Ovary (tissue), 7 donors: ENCODE measurements at regions not wholly inside any gene's neighbourhood (a gene's known extent, or its start where the extent isn't known, plus 50 kb on each side); places are given as distances from the start of the nearest gene placed in this dataset.

Experiments used
- DNase-seq, 5 donors: peaks; one replicate each; pipeline ENCODE4 v3.0.0-alpha.2; 2019 to 2020
- H3K27ac ChIP-seq, 2 donors: fragments of 200-600 bp; one replicate each; pipeline versions ENCODE4 v1.5.1 to v1.8.0; 2019 to 2022
- H3K27me3 ChIP-seq: fragments of 200-600 bp; one replicate; pipeline ENCODE4 v1.8.0; 2022
- H3K36me3 ChIP-seq: fragments of 200-600 bp; sonication (generic); one replicate; pipeline ENCODE4 v1.5.1; 2019
- H3K4me1 ChIP-seq: one replicate; pipeline ENCODE4 v1.8.1; 2013; ENCODE audit warnings: mild to moderate bottlenecking, moderate library complexity; ENCODE audit not compliant: insufficient read depth
- H3K4me3 ChIP-seq: fragments of 200-600 bp; sonication (generic); one replicate; pipeline ENCODE4 v1.5.1; 2017
- H3K9me3 ChIP-seq, 2 donors: fragments of 200-600 bp in 1 of 2; sonication (generic) in 1 of 2; one replicate each; pipeline versions ENCODE4 v1.5.1 to v1.8.1; 2013 to 2019; ENCODE audit warnings: mild to moderate bottlenecking in 1 of 2, moderate library complexity in 1 of 2
- CTCF ChIP-seq, 3 donors: fragments of 450-650 bp in 2 of 3; fragments of 200-600 bp in 1 of 3; IDR thresholded peaks; one replicate each; pipeline versions ENCODE4 v1.5.1 to v1.8.0; 2016 to 2022; ENCODE audit warnings: antibody characterized with exemption in 3 of 3, mild to moderate bottlenecking in 1 of 3
- EP300 ChIP-seq: sonication (generic); formaldehyde crosslinking; IDR thresholded peaks from one replicate; pipeline ENCODE4 v1.6.1; 2017; ENCODE audit warnings: antibody characterized with exemption
- POLR2A ChIP-seq: fragments of 450-650 bp; IDR thresholded peaks from one replicate; pipeline ENCODE4 v1.6.1; 2017; ENCODE audit warnings: antibody characterized with exemption, mild to moderate bottlenecking, moderate library complexity
- WGBS, 3 donors: extraction: QIAGEN DNeasy Blood & Tissue Kit in 1 of 3; methylation state at CpG; one replicate each; pipeline versions ENCODE4 v1.1.5 to v1.1.7; 2013 to 2017; 5-methylcytosine and 5-hydroxymethylcytosine counted together
- intact Hi-C, 4 donors: fragments of 100-400 bp; cut with DNase I; formaldehyde crosslinking; loops; one replicate each; pipeline versions ENCODE4 v1.11.0 to v1.15.1; 2022 to 2023
- donor health status: DM: no; HTN: no; CAD: no; lungs with moderate emphysema.
- donor health status: DM: no; HTN: no; CAD: no.
- donor health status: Bipolar disorder and iron deficiency.
- donor health status: DM: no; HTN: no; CAD: no.
- donor health status: DM: yes; HTN: yes; CAD: no.

- TF ChIP-seq POLR2A: no peak
- TF ChIP-seq EP300: no peak
- TF ChIP-seq CTCF (IDR thresholded peaks at IDR 0.05): no peak
- Histone ChIP-seq H3K27me3 (no peaks in the 10 kb centered on the region), H3K27ac (no peak overlapping the region), H3K4me1 (no peaks in the 10 kb centered on the region), H3K4me3 (no peak overlapping the region), H3K36me3 (no peaks in the 10 kb centered on the region), H3K9me3 (no peaks in the 10 kb centered on the region)
- no peak for DNase-seq
- intact Hi-C loops: no loop called here
Observed at GRCh38 chr9:11551106-11551505, 938.3 kb upstream of the PTPRD start.

- TF ChIP-seq CTCF (IDR thresholded peaks at IDR 0.05) (no peak), EP300 (no peak), POLR2A (no peak)
- Histone ChIP-seq H3K4me3 (no peak overlapping the region), H3K4me1 (no peaks in the 10 kb centered on the region), H3K27me3 (no peaks in the 10 kb centered on the region), H3K36me3 (no peaks in the 10 kb centered on the region), H3K9me3 (no peaks in the 10 kb centered on the region), H3K27ac (no peak overlapping the region)
- intact Hi-C loops: no loop called here
- DNase-seq: no peak
- WGBS, 3 donors: 81 to 83% (median 82%) methylated on average over 2 of the region's 2 CpGs
Observed at GRCh38 chr9:11558043-11558442, 945.2 kb upstream of the PTPRD start.

DNA sequence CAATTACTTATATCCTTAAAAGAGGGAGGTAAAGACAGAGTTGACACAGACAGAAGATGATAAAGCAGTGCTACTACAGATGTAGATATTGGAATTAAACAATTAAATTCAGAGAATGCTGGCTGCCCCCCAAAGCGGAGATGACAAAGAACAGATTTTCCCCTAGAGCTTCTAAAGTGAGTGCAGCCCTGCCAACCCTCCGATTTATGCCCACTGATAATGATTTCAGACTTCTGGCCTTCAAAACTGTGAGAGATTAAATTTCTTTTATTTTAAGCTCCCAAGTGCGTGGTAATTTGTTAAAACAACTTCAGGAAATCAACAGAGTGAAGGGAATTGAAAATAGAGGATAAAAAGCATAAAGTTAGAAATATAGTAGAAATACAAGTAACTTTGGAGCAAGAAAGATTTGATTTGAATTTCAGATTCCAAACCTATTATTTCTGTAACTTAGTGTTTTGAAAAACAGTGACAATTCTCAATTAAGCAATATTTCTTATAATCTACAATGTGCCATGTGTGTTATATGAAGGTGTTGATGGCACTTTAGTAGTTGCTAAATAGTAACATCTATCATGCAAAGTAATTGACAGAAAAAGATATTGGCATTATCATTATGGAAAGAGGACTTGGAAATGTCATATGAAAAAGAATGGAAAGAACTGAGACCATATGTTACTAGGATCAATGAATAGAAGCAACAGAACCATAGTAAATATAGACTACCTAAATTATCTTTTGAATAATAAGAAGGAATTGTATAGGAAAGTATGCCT, 946.4 kb upstream of the PTPRD start:
- WGBS, 3 donors: 25 to 48% (median 33%) methylated on average over 3 of the region's 3 CpGs
- Histone ChIP-seq H3K27ac (no peak overlapping the region), H3K9me3 (no peaks in the 10 kb centered on the region), H3K4me3 (no peak overlapping the region), H3K4me1 (no peaks in the 10 kb centered on the region), H3K36me3 (no peaks in the 10 kb centered on the region), H3K27me3 (no peaks in the 10 kb centered on the region)
- DNase-seq: no peak
- TF ChIP-seq POLR2A: no peak
- intact Hi-C loops: no loop called here

- H3K27me3 ChIP-seq: no peaks in the 10 kb centered on the region
- no peak overlapping the region for H3K4me3 ChIP-seq
- no peak for DNase-seq
- 57 to 82% (median 62%) methylated on average over 2 of the region's 2 CpGs for WGBS, 3 donors
- H3K9me3 ChIP-seq: no peaks in the 10 kb centered on the region
- H3K4me1 ChIP-seq: no peaks in the 10 kb centered on the region
- TF ChIP-seq CTCF (IDR thresholded peaks at IDR 0.05) (no peak), EP300 (no peak), POLR2A (no peak)
- intact Hi-C loops: no loop called here
- no peaks in the 10 kb centered on the region for H3K36me3 ChIP-seq
- no peak overlapping the region for H3K27ac ChIP-seq
Observed at GRCh38 chr9:11577522-11577921, 964.7 kb upstream of the PTPRD start.

- no peak for DNase-seq
- H3K4me1 ChIP-seq: no peaks in the 10 kb centered on the region
- no peak overlapping the region for H3K4me3 ChIP-seq
- no peak overlapping the region for H3K27ac ChIP-seq
- TF ChIP-seq CTCF (IDR thresholded peaks at IDR 0.05) (no peak), EP300 (no peak), POLR2A (no peak)
- no peaks in the 10 kb centered on the region for H3K36me3 ChIP-seq
- no peaks in the 10 kb centered on the region for H3K27me3 ChIP-seq
- intact Hi-C loops: no loop called here
- H3K9me3 ChIP-seq: no peaks in the 10 kb centered on the region
Observed at GRCh38 chr9:11595756-11596155, 983.0 kb upstream of the PTPRD start.
